GM10248 (cell line): ENCODE measurements at regions not wholly inside any gene's neighbourhood (a gene's known extent, or its start where the extent isn't known, plus 50 kb on each side); places are given as distances from the start of the nearest gene placed in this dataset.

Experiments
- CTCF ChIA-PET: fragments of 300-600 bp; sonication (Branson Sonifier 250); formaldehyde crosslinking; extraction: SDS; loops from one replicate; lab custom pipeline; 2021; ENCODE audit warnings: antibody characterized with exemption; lab: Yijun Ruan, JAX
- POLR2A ChIA-PET: fragments of 350-650 bp; sonication (Branson Sonifier 250); formaldehyde crosslinking; extraction: SDS; loops from one replicate; lab custom pipeline; 2020; ENCODE audit warnings: antibody characterized with exemption; lab: Yijun Ruan, JAX
- DNase-seq: peaks from one replicate; pipeline ENCODE4 v3.0.0; 2012; ENCODE audit errors: extremely low spot score
- TF ChIP-seq, protein P1 (sequence below): IDR thresholded peaks from 2 replicates; pipeline ENCODE4 v1.5.1; 2012; ENCODE audit warnings: mild to moderate bottlenecking, low read depth; ENCODE audit errors: extremely low read depth, missing control alignments, control extremely low read depth

DNA sequence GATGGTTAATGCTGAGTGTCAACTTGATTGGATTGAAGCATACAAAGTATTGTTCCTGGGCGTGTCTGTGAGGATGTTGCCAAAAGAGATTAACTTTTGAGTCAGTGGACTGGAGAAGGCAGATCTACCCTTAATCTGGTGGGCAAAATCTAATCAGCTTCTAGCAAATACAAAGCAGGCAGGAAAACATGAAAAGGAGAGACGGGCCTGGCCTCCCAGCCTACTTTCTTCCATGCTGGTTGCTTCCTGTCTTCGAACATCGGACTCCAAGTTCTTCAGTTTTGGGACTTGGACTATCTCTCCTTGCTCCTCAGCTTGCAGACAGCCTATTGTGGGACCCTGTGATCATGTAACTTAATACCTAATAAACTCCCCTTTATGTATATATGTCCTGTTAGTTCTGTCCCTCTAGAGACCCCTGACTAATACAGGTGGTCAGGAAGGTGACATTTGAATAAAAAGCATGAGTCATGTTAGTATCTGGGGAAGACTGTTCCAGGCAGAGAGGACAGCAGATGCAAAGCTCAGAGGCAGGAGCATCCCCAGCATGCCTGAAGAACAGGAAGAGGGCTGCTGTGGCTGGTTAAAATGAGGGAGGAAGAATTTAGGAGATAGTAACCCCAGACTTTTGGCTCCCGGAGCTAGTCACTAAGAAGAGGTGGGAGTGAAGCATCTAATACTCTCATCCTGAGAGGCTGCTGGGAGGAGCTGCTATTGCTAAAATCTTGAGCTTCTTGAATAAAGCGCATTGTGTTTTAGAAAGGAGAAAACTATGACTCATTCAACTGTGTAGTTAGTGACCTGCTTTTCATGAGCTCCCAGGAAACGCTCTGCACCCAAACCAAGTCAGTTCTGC, 207.4 kb upstream of the HES1 start:
- ChIA-PET POLR2A (interaction anchor here (0.5 kb wide), 1 partner anchor 14 kb away, joined by 4 read pairs; no protein-coding TSS in a partner anchor), CTCF (interaction anchor here (1.1 to 2.3 kb wide), 2 partner anchors 12 to 16 kb away, joined by 3 to 5 read pairs; no protein-coding TSS in a partner anchor)
- TF ChIP-seq, protein P1, sequence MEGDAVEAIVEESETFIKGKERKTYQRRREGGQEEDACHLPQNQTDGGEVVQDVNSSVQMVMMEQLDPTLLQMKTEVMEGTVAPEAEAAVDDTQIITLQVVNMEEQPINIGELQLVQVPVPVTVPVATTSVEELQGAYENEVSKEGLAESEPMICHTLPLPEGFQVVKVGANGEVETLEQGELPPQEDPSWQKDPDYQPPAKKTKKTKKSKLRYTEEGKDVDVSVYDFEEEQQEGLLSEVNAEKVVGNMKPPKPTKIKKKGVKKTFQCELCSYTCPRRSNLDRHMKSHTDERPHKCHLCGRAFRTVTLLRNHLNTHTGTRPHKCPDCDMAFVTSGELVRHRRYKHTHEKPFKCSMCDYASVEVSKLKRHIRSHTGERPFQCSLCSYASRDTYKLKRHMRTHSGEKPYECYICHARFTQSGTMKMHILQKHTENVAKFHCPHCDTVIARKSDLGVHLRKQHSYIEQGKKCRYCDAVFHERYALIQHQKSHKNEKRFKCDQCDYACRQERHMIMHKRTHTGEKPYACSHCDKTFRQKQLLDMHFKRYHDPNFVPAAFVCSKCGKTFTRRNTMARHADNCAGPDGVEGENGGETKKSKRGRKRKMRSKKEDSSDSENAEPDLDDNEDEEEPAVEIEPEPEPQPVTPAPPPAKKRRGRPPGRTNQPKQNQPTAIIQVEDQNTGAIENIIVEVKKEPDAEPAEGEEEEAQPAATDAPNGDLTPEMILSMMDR, result no peak
- no peak for DNase-seq

- DNase-seq, result no peak
- TF ChIP-seq, protein P1, result no peak
- CTCF ChIA-PET, result interaction anchor here (1.1 to 2.3 kb wide), 2 partner anchors 11 to 16 kb away, joined by 3 to 5 read pairs; no protein-coding TSS in a partner anchor
- POLR2A ChIA-PET, result no interaction called here
Measured at GRCh38 chr3:193929373-193929772, 206.6 kb upstream of the HES1 start.

- TF ChIP-seq, protein P1, result no peak
- no peak for DNase-seq
- ChIA-PET CTCF (interaction anchor here (1.1 to 2.3 kb wide), 2 partner anchors 10 to 15 kb away, joined by 3 to 5 read pairs; no protein-coding TSS in a partner anchor), POLR2A (no interaction called here)
Measured at GRCh38 chr3:193929921-193930646, 205.9 kb upstream of the HES1 start.

DNA sequence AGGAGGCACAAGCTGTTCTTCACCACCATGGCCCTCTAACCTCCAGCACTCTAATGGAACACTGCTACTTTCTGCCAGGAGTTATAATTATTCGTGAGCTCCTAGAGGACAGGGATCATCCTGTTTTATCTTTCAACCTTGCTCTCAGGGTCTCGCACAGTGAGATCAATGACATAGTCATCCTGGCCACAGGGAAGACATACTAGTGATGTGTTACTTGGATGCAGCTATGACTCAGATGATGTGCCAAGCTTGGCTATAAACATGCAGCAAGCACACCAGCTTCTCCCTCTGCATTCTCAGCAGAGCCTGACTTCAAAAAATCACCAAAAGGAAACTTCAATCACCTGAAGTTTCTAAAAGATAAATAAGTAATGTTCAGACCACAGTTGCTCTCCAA, 203.8 kb upstream of the HES1 start:
- DNase-seq, result no peak
- TF ChIP-seq, protein P1, result no peak
- ChIA-PET POLR2A (no interaction called here), CTCF (interaction anchor here (0.8 to 1.5 kb wide), 6 partner anchors 8 to 60 kb away, joined by 3 to 4 read pairs (median 3); no protein-coding TSS in a partner anchor)

DNA sequence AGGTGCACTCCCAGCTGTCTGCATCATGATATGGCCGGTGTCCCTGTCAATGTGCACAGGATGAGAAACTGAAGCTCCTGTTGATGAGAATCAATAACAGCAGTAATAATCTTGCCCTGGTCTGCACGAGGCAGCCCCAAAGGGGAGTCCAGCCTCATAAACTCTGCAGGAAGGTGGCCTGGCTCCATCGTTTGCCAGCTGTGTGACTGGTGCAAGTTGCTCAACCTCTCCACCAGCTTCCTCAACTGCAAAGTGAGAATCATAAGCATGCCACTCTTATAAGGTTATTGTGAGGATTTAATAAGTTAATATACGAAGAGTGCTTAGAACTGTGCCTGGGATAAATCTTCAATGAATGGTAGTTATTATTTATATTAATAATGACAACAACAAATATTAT, 203.4 kb upstream of the HES1 start:
- CTCF ChIA-PET, result interaction anchor here (1.0 to 1.5 kb wide), 5 partner anchors 8 to 60 kb away, joined by 3 to 4 read pairs (median 3); no protein-coding TSS in a partner anchor
- POLR2A ChIA-PET, result no interaction called here
- TF ChIP-seq, protein P1, result no peak
- DNase-seq, result no peak

DNA sequence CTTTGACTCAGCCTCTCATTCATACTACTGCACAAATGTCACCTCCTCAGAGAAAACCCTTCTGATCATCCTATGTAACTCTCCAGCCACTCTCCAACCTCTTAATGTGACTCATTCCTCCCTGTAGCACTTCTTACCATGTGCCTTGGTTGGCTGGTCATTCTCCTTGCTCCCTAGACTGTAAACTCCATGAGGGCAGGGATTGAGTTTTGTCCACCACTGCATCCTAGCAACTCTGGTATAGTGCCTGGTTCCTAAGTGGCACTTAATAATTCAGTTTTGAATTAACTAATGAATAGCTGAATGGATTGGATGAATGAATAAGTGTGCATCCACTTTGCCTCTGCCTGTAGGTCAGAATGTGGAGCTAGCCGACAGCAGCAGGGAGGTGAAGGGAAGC, 202.5 kb upstream of the HES1 start:
- POLR2A ChIA-PET, result no interaction called here
- CTCF ChIA-PET, result interaction anchor here (1.3 to 1.5 kb wide), 2 partner anchors 36 to 61 kb away, joined by 3 read pairs; no protein-coding TSS in a partner anchor

More for the DNA sequence above, 202.5 kb upstream of the HES1 start:
- no peak for DNase-seq
- TF ChIP-seq, protein P1, result no peak
